ENCODE measurements at regions not wholly inside any gene's neighbourhood (a gene's known extent, or its start where the extent isn't known, plus 50 kb on each side); places are given as distances from the start of the nearest gene placed in this dataset.

DNA sequence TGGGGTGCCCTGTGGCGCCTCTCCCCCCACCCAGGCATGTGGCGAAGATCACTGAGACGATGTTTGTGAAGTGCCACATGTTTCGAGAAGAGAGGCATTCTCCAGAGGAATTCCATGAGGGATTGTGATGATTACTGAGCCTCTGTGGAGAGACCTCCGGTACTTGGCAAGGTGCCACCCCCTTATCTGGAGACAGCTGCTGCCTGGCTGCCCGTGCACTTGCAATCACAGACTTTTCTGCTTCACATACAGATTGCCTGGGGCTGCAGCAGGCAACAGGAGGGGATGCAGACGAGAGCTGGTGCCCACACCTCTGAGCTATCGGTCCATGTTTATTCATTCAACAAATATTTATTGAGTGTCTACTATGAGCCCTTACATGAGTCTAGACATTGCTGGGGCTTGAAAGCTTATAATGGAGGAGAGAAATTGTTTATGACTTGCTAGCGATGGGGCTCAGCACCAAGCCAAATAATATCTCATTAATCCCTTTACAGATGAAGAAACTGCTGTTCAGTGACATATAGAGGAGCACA, 317.2 kb upstream of the ZFHX3 start:
- TF ChIP-seq EZH2 (IDR thresholded peaks at IDR 0.05; ENCODE audit: low read length, unreplicated experiment): no peak
- TF ChIP-seq, protein P1, sequence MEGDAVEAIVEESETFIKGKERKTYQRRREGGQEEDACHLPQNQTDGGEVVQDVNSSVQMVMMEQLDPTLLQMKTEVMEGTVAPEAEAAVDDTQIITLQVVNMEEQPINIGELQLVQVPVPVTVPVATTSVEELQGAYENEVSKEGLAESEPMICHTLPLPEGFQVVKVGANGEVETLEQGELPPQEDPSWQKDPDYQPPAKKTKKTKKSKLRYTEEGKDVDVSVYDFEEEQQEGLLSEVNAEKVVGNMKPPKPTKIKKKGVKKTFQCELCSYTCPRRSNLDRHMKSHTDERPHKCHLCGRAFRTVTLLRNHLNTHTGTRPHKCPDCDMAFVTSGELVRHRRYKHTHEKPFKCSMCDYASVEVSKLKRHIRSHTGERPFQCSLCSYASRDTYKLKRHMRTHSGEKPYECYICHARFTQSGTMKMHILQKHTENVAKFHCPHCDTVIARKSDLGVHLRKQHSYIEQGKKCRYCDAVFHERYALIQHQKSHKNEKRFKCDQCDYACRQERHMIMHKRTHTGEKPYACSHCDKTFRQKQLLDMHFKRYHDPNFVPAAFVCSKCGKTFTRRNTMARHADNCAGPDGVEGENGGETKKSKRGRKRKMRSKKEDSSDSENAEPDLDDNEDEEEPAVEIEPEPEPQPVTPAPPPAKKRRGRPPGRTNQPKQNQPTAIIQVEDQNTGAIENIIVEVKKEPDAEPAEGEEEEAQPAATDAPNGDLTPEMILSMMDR (conservative IDR thresholded peaks at IDR 0.05; ENCODE audit: low read depth, low read length): no peak

Measured in PC-3 (cell line).